ENCODE measurements at regions not wholly inside any gene's neighbourhood (a gene's known extent, or its start where the extent isn't known, plus 50 kb on each side); places are given as distances from the start of the nearest gene placed in this dataset.

DNA sequence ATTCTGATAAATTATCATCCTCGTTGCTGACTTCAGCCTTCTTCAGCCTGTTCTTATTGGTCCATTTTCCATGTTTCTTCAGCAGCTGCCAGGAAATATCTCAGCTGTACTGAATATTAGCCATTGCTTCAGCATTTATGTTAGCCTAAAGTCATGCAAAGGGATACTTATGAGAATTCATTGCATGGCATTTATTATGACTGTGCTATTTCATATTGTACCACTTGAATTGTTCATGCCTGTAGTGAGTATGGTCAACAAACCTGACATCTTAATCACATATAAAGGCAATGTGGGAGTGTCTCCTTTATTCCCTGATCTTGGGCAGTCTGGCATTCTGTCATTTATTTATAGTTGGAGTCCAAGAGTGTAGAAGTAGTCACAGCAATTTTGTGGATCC is 193.4 kb upstream of the SLC35B3 start:
- TF ChIP-seq POLR2AphosphoS5 (IDR thresholded peaks at IDR 0.05; ENCODE audit: low read depth, low read length) (no peak), FOXP2 (optimal IDR thresholded peaks at IDR 0.05; ENCODE audit: borderline replicate concordance, extremely low read depth, extremely low read length, insufficient read depth) (no peak), TAF1 (IDR thresholded peaks at IDR 0.05; ENCODE audit: borderline replicate concordance, insufficient read depth, low read length) (no peak), SIN3A (IDR thresholded peaks at IDR 0.05; ENCODE audit: borderline replicate concordance, insufficient read depth, low read length) (no peak)
- TF ChIP-seq, protein P1, sequence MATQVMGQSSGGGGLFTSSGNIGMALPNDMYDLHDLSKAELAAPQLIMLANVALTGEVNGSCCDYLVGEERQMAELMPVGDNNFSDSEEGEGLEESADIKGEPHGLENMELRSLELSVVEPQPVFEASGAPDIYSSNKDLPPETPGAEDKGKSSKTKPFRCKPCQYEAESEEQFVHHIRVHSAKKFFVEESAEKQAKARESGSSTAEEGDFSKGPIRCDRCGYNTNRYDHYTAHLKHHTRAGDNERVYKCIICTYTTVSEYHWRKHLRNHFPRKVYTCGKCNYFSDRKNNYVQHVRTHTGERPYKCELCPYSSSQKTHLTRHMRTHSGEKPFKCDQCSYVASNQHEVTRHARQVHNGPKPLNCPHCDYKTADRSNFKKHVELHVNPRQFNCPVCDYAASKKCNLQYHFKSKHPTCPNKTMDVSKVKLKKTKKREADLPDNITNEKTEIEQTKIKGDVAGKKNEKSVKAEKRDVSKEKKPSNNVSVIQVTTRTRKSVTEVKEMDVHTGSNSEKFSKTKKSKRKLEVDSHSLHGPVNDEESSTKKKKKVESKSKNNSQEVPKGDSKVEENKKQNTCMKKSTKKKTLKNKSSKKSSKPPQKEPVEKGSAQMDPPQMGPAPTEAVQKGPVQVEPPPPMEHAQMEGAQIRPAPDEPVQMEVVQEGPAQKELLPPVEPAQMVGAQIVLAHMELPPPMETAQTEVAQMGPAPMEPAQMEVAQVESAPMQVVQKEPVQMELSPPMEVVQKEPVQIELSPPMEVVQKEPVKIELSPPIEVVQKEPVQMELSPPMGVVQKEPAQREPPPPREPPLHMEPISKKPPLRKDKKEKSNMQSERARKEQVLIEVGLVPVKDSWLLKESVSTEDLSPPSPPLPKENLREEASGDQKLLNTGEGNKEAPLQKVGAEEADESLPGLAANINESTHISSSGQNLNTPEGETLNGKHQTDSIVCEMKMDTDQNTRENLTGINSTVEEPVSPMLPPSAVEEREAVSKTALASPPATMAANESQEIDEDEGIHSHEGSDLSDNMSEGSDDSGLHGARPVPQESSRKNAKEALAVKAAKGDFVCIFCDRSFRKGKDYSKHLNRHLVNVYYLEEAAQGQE (IDR thresholded peaks at IDR 0.05; ENCODE audit: insufficient read depth in 1 of 2, low read depth in 2 of 2, low read length in 2 of 2): no peak

DNA sequence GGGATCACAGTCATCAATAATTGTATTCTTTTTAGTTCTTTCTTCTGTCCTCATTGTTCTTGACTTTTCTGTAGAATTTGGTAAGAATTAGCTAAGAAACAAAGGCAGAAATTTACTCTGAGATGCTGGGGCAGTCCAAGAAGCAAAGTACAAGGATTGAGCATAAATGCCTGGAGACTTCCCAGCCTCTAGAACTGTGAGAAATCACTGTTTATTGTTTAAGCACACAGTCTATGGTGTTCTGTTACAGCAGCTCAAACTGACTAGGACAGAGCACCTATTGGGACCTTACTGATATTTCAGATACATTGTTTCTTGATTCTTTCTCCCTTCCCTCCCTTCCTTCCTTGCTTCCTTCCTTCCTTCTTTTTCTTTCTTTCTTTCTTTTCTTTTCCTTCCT is 192.7 kb upstream of the SLC35B3 start:
- TF ChIP-seq, protein P1 (IDR thresholded peaks at IDR 0.05; ENCODE audit: insufficient read depth in 1 of 2, low read depth in 2 of 2, low read length in 2 of 2): no peak
- TF ChIP-seq FOXP2 (optimal IDR thresholded peaks at IDR 0.05; ENCODE audit: borderline replicate concordance, extremely low read depth, extremely low read length, insufficient read depth): no peak
- TF ChIP-seq TAF1 (IDR thresholded peaks at IDR 0.05; ENCODE audit: borderline replicate concordance, insufficient read depth, low read length): no peak
- no peak for TF ChIP-seq SIN3A (IDR thresholded peaks at IDR 0.05; ENCODE audit: borderline replicate concordance, insufficient read depth, low read length)
- TF ChIP-seq POLR2AphosphoS5 (IDR thresholded peaks at IDR 0.05; ENCODE audit: low read depth, low read length): no peak

DNA sequence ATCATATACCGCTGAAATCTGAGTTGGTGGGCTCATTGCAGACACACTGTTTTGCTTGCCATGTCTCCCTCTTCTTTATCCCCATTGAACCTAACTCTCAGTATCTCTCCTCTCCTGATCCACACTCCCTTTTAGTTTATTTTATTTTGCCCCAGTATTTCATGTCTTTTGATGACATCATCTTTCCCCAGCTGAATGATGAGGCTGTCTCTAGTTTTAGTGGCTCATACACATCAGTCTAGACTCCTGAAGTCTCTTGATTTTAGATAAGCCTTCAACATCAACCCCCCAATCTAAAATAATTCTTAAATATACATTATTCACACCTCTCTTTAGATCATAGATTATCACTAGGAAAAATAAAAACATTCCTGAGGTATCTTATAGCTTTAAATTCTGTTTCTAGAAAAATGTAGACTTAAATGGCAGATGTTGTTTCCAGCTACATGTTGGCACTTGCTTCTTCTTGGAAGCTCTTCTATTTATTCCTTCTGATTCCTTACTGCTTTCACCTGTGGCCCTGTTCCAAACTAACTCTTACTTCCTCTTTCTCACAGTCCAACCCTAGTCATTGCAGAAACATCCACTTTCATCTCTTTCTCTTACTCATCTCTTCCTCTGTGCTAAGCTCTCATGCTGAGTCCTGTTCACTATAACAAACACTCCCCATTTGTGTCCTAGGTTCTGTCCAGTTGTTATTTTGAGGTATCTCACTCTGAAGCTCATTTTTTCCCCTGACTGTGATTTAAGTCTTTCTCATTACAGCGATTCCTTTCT is 191.9 kb upstream of the SLC35B3 start:
- no peak for TF ChIP-seq FOXP2 (optimal IDR thresholded peaks at IDR 0.05; ENCODE audit: borderline replicate concordance, extremely low read depth, extremely low read length, insufficient read depth)
- TF ChIP-seq TAF1 (IDR thresholded peaks at IDR 0.05; ENCODE audit: borderline replicate concordance, insufficient read depth, low read length): no peak
- TF ChIP-seq, protein P1 (IDR thresholded peaks at IDR 0.05; ENCODE audit: insufficient read depth in 1 of 2, low read depth in 2 of 2, low read length in 2 of 2): no peak
- TF ChIP-seq SIN3A (IDR thresholded peaks at IDR 0.05; ENCODE audit: borderline replicate concordance, insufficient read depth, low read length): no peak
- no peak for TF ChIP-seq POLR2AphosphoS5 (IDR thresholded peaks at IDR 0.05; ENCODE audit: low read depth, low read length)

DNA sequence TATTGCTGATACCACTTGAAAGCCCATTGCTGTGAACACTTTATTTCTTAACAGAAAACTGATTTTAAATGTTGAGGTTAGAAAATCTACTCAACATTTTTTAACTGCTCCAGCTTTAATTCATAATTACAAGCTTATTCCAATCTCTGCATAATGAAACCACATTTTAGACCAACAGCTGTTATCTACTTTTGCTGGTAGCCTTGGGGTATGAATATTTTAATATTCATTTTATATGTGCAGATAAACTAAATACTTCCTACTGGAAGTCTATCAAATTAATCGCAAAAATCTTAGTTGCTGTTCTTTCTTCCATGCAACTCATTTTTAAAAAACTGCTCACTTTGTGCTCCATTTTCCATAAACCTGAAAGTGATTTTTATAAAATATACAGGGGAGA is 189.3 kb upstream of the SLC35B3 start:
- TF ChIP-seq FOXP2 (optimal IDR thresholded peaks at IDR 0.05; ENCODE audit: borderline replicate concordance, extremely low read depth, extremely low read length, insufficient read depth) (no peak), TAF1 (IDR thresholded peaks at IDR 0.05; ENCODE audit: borderline replicate concordance, insufficient read depth, low read length) (no peak), SIN3A (IDR thresholded peaks at IDR 0.05; ENCODE audit: borderline replicate concordance, insufficient read depth, low read length) (no peak)

DNA sequence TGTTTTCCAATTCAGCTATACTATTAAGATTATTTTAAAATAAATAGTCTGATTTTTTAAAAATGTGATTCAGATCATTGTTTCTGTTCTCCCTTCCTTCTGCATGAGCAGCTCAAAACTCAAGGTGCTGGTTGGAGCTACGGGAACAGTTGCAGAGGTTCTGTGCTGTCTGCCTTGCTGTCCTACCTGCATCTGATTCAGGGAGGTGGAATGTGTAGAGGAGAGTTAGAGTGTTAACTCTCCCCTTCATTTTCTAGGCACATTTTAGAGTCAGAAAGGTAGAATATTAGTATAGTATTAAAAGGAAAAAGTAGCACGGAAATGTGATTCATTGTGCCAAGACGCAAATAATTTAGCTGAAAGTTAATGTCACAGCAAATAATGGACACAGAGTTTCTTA is 188.1 kb upstream of the SLC35B3 start:
- TF ChIP-seq POLR2AphosphoS5 (IDR thresholded peaks at IDR 0.05; ENCODE audit: low read depth, low read length): no peak
- TF ChIP-seq, protein P1 (IDR thresholded peaks at IDR 0.05; ENCODE audit: insufficient read depth in 1 of 2, low read depth in 2 of 2, low read length in 2 of 2): no peak
- no peak for TF ChIP-seq SIN3A (IDR thresholded peaks at IDR 0.05; ENCODE audit: borderline replicate concordance, insufficient read depth, low read length)
- TF ChIP-seq FOXP2 (optimal IDR thresholded peaks at IDR 0.05; ENCODE audit: borderline replicate concordance, extremely low read depth, extremely low read length, insufficient read depth): no peak
- no peak for TF ChIP-seq TAF1 (IDR thresholded peaks at IDR 0.05; ENCODE audit: borderline replicate concordance, insufficient read depth, low read length)

Data from PFSK-1 (cell line).